D721Med (cell line): ENCODE measurements at regions not wholly inside any gene's neighbourhood (a gene's known extent, or its start where the extent isn't known, plus 50 kb on each side); places are given as distances from the start of the nearest gene placed in this dataset.

ENCODE experiments used
- DNase-seq: peaks from one replicate; pipeline ENCODE4 v3.0.0; 2011; ENCODE audit warnings: low spot score; ENCODE audit not compliant: insufficient read length
- FAIRE-seq: peaks from 2 replicates; lab custom pipeline; 2011; peaks lifted over from hg19 to GRCh38; lab: Jason Lieb, UNC
- TF ChIP-seq, protein P1 (sequence below): IDR thresholded peaks from 2 replicates; pipeline ENCODE4 v1.5.1; 2012; ENCODE audit warnings: mild to moderate bottlenecking, control low read depth; ENCODE audit not compliant: insufficient read depth; ENCODE audit errors: missing control alignments

DNA sequence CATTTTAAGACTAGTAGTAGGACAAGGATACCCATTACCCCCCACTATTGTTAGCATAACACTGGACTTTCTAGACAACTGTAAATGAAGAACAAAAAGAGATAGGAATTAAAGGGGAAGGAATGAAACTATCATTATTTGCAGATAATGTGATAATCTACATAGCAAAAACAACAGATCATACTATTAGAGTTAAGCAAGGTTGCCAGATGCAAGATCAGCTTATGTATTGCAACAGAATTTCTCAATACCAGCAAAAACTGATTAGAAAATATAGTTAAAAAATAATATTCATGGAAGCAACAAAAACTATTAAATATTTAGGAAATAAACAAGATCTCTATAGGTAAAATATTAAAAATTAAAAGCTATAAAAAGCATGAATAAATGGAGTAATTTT is 194.4 kb upstream of the SPRED2 start:
- TF ChIP-seq, protein P1, sequence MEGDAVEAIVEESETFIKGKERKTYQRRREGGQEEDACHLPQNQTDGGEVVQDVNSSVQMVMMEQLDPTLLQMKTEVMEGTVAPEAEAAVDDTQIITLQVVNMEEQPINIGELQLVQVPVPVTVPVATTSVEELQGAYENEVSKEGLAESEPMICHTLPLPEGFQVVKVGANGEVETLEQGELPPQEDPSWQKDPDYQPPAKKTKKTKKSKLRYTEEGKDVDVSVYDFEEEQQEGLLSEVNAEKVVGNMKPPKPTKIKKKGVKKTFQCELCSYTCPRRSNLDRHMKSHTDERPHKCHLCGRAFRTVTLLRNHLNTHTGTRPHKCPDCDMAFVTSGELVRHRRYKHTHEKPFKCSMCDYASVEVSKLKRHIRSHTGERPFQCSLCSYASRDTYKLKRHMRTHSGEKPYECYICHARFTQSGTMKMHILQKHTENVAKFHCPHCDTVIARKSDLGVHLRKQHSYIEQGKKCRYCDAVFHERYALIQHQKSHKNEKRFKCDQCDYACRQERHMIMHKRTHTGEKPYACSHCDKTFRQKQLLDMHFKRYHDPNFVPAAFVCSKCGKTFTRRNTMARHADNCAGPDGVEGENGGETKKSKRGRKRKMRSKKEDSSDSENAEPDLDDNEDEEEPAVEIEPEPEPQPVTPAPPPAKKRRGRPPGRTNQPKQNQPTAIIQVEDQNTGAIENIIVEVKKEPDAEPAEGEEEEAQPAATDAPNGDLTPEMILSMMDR = no peak
- FAIRE-seq (no peak), DNase-seq (no peak)

DNA sequence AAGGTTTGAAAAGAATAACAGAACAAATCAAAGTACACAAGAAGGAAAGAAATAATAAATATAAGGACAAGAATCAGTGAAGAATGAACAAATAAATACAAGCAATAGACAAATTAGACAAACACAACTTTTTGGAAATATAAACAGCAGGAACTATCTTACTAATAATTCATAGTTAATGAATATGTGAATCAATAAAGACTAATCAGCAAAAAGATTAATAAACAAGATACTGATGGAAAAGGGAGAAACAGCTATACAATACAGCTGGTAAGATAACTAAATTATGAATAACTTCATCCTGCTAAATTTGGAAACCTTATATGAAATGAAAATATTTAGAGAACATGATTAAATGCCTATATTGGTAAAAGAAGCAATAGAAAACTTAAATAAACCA is 193.6 kb upstream of the SPRED2 start:
- TF ChIP-seq, protein P1 = no peak
- no peak for DNase-seq
- no peak for FAIRE-seq

DNA sequence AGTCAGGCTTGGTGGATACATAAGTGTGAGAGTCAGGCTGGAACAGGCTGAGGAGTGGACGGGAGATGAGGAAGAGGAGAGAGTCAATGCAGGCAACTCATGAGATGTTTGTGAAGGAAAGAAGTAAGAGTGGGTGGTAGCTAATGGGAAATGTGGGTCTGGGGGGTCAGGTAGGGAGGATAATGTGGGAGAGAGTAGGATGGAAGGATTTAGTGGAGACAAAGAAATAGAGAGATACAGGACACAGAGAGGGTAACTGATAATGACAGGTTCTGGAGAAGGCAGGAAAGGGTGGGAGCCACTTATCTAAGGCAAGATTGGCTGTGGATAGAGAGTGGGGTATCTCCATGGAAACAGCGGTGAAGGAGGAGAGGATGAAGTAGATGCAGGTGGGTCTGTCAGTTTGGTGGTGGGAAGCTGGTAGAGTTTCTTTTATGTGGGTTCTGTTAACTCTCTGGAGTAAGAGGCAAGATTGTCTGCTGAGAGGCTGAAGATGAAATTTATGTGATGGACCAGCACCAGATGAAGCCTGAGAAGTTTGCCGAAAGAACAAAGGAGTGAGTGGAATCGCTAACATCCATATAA is 190.6 kb upstream of the SPRED2 start:
- no peak for FAIRE-seq
- TF ChIP-seq, protein P1 = no peak

GRCh38 chr2:65622499-65622898 is 190.1 kb upstream of the SPRED2 start:
- FAIRE-seq (no peak), DNase-seq (no peak)
- TF ChIP-seq, protein P1 = no peak

More for the DNA sequence above, 190.6 kb upstream of the SPRED2 start:
- DNase-seq = no peak

DNA sequence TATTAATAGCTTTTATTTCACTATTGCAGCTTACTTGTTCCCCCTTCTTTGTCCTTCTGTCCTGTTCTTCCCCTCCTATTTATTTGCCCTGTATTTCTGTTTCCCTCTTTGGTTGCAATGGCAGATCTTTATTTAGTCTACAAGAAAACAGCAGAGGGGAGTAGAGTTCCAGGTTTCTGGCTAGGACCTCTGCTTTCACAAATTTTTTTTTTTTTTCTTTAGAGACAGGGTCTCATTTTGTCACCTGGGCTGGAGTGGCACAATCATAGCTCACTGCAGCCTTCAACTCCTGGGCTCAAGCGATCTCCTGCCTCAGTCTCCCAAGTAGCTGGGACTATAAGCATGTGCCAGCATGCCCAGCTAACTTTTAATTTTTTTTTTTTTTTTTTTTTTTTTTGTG is 188.1 kb upstream of the SPRED2 start:
- DNase-seq (no peak), FAIRE-seq (no peak)
- TF ChIP-seq, protein P1 = no peak

DNA sequence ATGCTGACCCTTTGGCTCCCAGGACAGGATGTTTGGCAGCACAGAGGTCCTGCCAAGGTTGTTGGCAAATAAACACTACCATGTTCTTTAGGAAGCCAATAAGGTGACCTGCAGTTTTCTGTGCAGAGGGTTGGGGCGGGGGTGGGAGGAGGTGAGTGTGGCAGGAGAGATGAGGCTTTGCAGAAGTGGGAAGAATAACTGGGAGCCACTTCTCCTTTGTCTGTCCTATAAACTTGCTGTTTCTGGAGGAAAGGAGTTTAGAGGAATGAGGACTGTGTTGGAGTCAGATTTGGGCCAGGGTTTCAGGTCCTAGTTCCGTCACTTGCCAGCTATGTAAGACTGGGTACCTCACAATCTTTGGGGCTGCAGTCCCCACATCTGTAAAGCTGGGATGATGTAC is 187.6 kb upstream of the SPRED2 start:
- TF ChIP-seq, protein P1 = no peak
- FAIRE-seq = no peak
- DNase-seq = no peak

DNA sequence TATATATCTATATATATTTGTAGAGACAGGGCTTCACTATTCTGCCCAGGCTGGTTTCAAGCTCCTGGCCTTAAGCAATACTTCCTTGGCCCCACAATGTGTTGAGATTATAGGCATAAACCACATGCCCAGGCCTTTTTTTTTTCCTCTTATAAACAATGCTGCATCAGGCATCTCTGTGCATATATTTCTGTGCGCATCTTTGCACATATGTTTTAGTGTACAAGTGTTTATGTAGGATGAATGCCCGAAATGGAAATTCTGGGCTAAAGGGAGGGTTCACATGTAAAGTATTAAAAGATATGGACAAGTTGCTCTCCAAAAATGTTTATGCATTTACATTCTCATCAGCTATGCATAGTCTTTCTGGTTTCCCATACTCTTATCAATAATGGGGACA is 183.2 kb upstream of the SPRED2 start:
- FAIRE-seq = no peak
- DNase-seq = no peak
- TF ChIP-seq, protein P1 = no peak
